ENCODE measurements at regions not wholly inside any gene's neighbourhood (a gene's known extent, or its start where the extent isn't known, plus 50 kb on each side); places are given as distances from the start of the nearest gene placed in this dataset.

DNA sequence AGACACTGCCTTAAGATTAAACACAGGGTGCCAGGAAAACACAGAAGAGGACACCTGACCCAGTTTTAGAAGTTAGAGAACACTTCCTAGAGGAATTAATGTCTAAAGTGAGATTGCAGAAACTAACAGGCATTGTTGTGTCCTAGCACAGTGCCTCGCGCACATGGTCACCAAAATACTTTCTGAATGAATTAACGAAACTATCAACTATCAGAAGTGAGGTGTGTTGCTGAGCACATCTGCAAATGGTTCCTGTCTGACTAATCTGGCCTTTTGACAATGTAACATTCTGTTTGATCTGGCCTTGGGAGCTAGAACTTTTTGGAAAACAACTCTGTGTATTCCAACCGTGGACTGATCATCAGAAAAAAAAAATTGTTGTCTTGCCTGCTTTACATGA is 556.8 kb upstream of the LCORL start:
- TF ChIP-seq SMAD3 (CRISPR knock-in tag; IDR thresholded peaks at IDR 0.05) (no peak), ZNF180 (CRISPR knock-in tag; IDR thresholded peaks at IDR 0.05; ENCODE audit: borderline replicate concordance, low read depth) (no peak), ZNF776 (CRISPR knock-in tag; IDR thresholded peaks at IDR 0.05) (no peak), ATAD3A (CRISPR knock-in tag; IDR thresholded peaks at IDR 0.05) (no peak), ZEB1 (IDR thresholded peaks at IDR 0.05; ENCODE audit: insufficient replicate concordance, low read depth) (no peak), RBFOX2 (IDR thresholded peaks at IDR 0.05; ENCODE audit: low read depth, low read length) (no peak)
- TF ChIP-seq, protein P1, sequence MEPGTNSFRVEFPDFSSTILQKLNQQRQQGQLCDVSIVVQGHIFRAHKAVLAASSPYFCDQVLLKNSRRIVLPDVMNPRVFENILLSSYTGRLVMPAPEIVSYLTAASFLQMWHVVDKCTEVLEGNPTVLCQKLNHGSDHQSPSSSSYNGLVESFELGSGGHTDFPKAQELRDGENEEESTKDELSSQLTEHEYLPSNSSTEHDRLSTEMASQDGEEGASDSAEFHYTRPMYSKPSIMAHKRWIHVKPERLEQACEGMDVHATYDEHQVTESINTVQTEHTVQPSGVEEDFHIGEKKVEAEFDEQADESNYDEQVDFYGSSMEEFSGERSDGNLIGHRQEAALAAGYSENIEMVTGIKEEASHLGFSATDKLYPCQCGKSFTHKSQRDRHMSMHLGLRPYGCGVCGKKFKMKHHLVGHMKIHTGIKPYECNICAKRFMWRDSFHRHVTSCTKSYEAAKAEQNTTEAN (CRISPR knock-in tag; conservative IDR thresholded peaks at IDR 0.05), result no peak
- TF ChIP-seq, protein P2, sequence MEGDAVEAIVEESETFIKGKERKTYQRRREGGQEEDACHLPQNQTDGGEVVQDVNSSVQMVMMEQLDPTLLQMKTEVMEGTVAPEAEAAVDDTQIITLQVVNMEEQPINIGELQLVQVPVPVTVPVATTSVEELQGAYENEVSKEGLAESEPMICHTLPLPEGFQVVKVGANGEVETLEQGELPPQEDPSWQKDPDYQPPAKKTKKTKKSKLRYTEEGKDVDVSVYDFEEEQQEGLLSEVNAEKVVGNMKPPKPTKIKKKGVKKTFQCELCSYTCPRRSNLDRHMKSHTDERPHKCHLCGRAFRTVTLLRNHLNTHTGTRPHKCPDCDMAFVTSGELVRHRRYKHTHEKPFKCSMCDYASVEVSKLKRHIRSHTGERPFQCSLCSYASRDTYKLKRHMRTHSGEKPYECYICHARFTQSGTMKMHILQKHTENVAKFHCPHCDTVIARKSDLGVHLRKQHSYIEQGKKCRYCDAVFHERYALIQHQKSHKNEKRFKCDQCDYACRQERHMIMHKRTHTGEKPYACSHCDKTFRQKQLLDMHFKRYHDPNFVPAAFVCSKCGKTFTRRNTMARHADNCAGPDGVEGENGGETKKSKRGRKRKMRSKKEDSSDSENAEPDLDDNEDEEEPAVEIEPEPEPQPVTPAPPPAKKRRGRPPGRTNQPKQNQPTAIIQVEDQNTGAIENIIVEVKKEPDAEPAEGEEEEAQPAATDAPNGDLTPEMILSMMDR (CRISPR knock-in tag; IDR thresholded peaks at IDR 0.05), result no peak
- TF ChIP-seq, protein P3, sequence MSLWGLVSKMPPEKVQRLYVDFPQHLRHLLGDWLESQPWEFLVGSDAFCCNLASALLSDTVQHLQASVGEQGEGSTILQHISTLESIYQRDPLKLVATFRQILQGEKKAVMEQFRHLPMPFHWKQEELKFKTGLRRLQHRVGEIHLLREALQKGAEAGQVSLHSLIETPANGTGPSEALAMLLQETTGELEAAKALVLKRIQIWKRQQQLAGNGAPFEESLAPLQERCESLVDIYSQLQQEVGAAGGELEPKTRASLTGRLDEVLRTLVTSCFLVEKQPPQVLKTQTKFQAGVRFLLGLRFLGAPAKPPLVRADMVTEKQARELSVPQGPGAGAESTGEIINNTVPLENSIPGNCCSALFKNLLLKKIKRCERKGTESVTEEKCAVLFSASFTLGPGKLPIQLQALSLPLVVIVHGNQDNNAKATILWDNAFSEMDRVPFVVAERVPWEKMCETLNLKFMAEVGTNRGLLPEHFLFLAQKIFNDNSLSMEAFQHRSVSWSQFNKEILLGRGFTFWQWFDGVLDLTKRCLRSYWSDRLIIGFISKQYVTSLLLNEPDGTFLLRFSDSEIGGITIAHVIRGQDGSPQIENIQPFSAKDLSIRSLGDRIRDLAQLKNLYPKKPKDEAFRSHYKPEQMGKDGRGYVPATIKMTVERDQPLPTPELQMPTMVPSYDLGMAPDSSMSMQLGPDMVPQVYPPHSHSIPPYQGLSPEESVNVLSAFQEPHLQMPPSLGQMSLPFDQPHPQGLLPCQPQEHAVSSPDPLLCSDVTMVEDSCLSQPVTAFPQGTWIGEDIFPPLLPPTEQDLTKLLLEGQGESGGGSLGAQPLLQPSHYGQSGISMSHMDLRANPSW (CRISPR knock-in tag; IDR thresholded peaks at IDR 0.05; ENCODE audit: borderline replicate concordance), result no peak

Data from HepG2 (cell line).